Epithelial cell of proximal tubule (primary cell): ENCODE measurements at regions not wholly inside any gene's neighbourhood (a gene's known extent, or its start where the extent isn't known, plus 50 kb on each side); places are given as distances from the start of the nearest gene placed in this dataset.
"Not testable (repeated sequence)": the region's sequence is repeated elsewhere in the genome, so short reads cannot be mapped to it uniquely, and the experiment has no call there.

ENCODE experiments used
- DNase-seq: peaks from one replicate; pipeline ENCODE4 v3.0.0-alpha.2; 2011; ENCODE audit warnings: low read depth
- H3K4me3 ChIP-seq: 2 replicates; pipeline ENCODE4 v1.5.1; 2011; ENCODE audit warnings: low read depth, mild to moderate bottlenecking, low read length
- TF ChIP-seq, protein P1 (sequence below): conservative IDR thresholded peaks from 2 replicates; pipeline ENCODE4 v1.5.1; 2012; ENCODE audit warnings: low read depth, mild to moderate bottlenecking, low read length

DNA sequence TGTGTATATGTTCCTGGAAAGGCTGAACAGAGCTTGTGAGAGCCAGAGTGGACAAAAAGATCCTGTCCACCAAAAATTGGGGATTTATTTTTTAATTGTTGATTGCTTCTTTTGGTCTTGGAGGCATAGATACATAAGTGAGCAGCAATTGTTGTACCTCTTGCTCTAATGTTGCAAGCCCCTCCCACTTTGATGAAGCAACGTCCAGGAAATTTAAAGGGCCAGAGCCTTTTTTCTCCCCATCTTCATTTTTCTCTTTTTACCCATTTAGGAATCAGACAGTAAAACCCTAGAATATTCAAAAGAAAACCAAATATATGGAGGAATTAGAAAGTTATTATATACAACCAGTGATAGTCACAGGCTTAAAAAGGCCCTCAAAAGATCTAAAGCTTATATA is 871.8 kb upstream of the NRXN1 start:
- DNase-seq = no peak
- TF ChIP-seq, protein P1, sequence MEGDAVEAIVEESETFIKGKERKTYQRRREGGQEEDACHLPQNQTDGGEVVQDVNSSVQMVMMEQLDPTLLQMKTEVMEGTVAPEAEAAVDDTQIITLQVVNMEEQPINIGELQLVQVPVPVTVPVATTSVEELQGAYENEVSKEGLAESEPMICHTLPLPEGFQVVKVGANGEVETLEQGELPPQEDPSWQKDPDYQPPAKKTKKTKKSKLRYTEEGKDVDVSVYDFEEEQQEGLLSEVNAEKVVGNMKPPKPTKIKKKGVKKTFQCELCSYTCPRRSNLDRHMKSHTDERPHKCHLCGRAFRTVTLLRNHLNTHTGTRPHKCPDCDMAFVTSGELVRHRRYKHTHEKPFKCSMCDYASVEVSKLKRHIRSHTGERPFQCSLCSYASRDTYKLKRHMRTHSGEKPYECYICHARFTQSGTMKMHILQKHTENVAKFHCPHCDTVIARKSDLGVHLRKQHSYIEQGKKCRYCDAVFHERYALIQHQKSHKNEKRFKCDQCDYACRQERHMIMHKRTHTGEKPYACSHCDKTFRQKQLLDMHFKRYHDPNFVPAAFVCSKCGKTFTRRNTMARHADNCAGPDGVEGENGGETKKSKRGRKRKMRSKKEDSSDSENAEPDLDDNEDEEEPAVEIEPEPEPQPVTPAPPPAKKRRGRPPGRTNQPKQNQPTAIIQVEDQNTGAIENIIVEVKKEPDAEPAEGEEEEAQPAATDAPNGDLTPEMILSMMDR = no peak
- H3K4me3 ChIP-seq = no peak overlapping the region

DNA sequence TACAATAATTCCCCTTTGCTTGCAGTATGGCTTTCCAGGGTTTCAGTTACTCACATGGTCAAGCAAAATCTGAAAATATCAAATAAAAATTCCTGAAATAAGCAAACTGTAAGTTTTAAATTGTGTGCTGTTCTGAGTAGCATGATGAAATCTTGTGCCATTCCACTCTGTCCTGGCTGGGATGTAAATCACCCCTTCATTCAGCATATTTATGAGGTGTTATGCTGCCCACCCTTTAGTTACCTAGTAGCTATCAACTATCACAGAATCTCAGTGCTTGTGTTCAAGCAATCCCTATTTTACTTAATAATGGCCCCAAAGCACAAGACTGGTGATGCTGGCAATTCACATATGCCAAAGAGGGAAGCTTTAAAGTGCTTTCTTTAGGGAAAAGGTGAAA is 867.7 kb upstream of the NRXN1 start:
- TF ChIP-seq, protein P1 = no peak
- no peak for DNase-seq
- no peak overlapping the region for H3K4me3 ChIP-seq

DNA sequence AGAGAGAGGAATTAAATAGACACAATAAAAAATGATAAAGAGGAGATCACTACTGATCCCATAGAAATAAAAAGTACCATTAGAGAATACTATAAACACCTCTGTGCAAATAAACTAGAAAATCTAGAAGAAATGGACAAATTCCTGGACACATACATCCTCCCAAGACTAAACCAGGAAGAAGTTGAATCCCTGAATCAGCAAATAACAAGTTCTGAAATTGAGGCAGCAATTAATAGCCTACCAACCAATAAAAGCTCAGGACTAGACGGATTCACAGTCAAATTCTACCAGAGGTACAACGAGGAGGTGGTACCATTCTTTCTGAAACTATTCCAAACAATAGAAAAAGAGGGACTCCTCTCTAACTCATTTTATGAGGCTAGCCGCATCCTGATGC is 862.7 kb upstream of the NRXN1 start:
- DNase-seq, H3K4me3 ChIP-seq: not testable (repeated sequence)

DNA sequence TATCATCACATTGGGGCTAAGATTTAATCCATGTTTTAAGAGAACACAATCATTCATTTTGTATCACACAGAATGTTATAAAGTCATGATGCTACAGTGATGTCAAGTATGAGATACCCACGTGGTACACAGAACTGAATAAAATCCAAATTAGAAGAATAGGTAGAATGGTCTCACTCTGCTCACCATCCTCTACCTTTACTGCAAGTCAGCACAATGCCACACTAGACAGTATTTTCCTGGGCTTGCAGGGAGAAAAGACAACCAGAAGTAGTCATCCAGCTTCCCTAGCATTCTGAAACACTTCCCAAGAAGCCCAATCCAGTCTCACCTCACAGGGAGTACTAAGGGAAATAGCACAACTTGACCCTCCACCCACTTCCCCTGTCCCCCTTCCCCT is 856.2 kb upstream of the NRXN1 start:
- DNase-seq = no peak
- TF ChIP-seq, protein P1 = no peak

DNA sequence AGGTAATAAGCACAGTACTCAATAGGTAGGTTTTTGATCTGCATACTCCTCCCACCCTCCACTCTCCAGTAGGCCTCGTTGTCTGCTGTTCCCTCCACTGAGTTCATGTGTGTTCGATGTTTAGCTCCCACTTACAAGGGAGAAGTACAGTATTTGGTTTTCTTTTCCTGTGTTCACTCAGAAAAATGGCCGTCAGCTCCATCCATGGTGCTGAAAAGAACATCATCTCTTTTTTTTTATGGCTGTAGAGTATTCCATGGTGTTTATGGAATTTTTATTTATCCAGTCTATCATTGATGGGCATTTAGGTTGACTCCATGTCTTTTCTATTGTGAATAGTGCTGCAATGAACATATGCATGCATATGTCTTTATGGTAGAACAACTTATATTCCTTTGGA is 849.7 kb upstream of the NRXN1 start:
- DNase-seq = no peak
- TF ChIP-seq, protein P1 = no peak
- H3K4me3 ChIP-seq = no peak overlapping the region

More for the DNA sequence above, 856.2 kb upstream of the NRXN1 start:
- H3K4me3 ChIP-seq = no peak overlapping the region

DNA sequence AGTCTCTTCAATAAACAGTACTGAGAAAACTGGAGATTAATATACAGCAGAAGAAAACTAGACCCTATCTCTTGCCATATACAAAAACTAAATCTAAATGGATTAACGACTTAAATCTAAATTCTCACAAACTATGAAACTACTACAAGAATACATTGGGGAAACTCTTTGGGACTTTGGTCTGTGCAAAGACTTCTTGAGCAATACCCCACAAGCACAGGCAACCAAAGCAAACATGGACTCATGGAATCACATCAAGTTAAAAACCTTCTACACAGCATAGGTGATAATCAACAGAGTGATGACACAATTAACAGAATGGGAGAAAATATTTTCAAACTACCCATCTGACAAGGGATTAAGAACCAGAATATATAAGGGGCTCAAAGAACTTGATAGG is 848.2 kb upstream of the NRXN1 start:
- DNase-seq = no peak
- TF ChIP-seq, protein P1 = no peak
- H3K4me3 ChIP-seq = no peak overlapping the region

DNA sequence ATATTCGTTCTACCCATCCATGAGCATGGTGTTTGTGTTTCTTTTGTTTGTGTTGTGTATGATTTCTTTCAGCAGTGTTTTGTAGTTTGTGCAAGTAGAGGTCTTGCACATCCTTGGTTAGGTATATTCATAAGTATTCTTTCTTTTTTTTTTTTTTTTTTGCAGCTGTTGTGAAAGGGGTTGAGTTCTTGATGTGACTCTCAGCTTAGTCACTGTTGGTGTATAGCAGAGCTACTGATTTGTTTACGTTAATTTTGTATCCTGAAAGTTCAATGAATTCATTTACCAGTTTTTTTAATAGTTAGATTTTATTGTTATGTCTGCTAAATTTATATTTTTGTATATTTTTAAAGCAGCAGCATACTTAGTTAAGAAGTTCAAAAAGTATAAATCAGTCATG is 834.4 kb upstream of the NRXN1 start:
- TF ChIP-seq, protein P1 = no peak
- DNase-seq = no peak
- H3K4me3 ChIP-seq = no peak overlapping the region

DNA sequence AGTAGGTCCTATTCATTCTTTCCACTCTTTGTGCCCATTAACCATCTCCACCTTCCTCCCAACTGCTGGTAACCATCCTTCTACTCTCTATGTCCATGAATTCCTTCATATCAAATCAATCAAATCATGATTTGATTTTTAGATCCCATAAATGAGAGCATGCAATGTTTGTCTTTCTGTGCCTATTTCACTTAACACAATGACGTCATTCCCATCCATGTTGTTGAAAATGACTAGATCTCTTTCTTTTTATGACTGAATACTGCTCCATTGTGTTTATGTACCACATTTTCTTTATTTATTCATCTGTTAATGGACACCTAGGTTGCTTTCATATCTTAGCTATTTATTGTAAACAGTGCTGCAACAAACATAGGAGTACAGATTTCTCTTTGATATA is 827.3 kb upstream of the NRXN1 start:
- no peak for DNase-seq
- H3K4me3 ChIP-seq = no peak overlapping the region
- TF ChIP-seq, protein P1 = no peak
